ENCODE measurements at regions not wholly inside any gene's neighbourhood (a gene's known extent, or its start where the extent isn't known, plus 50 kb on each side); places are given as distances from the start of the nearest gene placed in this dataset.
A peak's percentile ranks its signal among the peaks of the same experiment; 100 is the strongest.
"Not testable (repeated sequence)": the region's sequence is repeated elsewhere in the genome, so short reads cannot be mapped to it uniquely, and the experiment has no call there.

- no peak for DNase-seq
Observed at GRCh38 chr12:23197266-23197665, 572.3 kb downstream of the ETNK1 start.

- no peak for DNase-seq
Observed at GRCh38 chr12:23202728-23203127, 577.8 kb downstream of the ETNK1 start.

GRCh38 chr12:23204933-23205778 lies 580.2 kb downstream of the ETNK1 start:
- no peak for DNase-seq

GRCh38 chr12:23209793-23210192 lies 584.8 kb downstream of the ETNK1 start:
- no peak for DNase-seq

DNA sequence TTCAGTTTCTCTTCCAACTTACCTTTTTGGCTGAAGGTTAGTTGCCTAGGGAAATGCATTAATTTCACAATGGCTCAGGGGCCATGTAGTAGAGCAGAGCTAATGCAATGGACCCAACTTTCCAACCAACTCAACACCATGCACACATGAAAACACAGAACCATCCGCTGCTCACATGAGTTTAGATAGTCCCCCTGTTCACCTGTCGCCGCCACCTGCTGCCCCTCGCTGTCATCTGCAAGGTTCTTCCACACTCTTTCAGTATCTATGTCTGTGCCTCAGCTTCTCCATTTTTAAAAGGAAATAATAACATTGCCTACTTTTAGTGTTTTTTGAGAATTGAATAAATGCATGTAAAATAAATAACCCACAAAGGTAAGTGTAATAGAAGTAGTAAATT lies 585.6 kb downstream of the ETNK1 start:
- no peak for DNase-seq

GRCh38 chr12:23211384-23212320 lies 586.7 kb downstream of the ETNK1 start:
- DNase-seq: no peak

- no peak for DNase-seq
Observed at GRCh38 chr12:23217158-23217557, 592.2 kb downstream of the ETNK1 start.

DNA sequence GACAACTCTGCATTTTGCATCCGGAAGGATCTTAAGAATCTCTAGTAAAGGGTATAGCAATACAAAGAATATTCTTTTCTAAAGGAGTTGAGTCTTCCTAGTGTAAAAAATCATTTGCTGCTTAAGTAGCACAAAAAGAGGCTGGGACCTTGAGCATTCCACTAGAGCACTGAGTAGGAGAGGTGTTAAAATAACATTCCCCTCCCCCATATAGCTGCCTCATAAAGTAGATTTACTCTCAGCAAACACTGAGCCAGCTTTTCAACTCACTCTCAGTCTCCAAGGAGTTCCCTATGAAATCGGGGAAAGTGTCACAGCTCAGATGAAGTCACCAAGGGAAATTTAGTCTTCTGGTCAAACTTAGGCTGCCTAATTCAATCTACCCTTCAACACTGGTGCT lies 592.7 kb downstream of the ETNK1 start:
- no peak for DNase-seq

- DNase-seq: no peak
Observed at GRCh38 chr12:23221066-23221465, 596.1 kb downstream of the ETNK1 start.

DNA sequence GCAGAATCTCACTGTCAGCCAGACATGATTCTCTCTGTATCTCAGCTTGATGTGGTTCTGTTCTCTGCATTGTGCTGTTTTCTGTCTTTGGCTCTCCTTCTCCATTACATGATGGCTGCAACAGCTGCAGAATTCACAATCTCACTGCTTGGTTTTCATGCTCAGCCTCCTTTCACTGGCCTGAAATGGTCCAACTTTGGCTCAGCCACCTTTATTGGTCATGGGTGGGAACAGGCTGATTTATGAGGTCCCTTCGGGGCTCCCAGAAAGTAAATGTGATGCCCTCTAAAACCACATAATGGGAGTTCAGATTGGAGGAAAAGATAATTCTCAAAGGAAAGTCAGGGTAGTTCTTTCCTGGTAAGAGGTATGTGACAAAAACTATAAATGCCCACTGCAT lies 597.0 kb downstream of the ETNK1 start:
- no peak for DNase-seq

DNA sequence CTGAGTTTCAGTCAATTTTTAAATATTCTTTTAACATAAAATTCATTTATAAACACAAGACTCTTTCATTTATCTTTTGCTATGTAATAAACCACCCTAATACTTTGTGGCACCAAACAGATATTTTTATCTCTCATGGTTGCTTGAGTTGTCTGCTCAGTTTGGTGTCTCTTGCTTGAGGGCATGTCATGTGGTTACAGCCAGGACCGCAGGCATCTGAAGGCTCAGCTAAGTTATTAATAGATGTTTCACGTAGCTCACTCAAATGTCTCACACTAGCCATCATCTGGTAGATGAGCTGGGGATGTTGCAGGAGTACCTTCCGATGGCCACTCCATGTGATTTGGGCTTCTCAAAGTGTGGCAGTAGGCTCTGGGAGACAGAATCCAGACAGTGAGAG lies 597.8 kb downstream of the ETNK1 start:
- no peak for DNase-seq

DNA sequence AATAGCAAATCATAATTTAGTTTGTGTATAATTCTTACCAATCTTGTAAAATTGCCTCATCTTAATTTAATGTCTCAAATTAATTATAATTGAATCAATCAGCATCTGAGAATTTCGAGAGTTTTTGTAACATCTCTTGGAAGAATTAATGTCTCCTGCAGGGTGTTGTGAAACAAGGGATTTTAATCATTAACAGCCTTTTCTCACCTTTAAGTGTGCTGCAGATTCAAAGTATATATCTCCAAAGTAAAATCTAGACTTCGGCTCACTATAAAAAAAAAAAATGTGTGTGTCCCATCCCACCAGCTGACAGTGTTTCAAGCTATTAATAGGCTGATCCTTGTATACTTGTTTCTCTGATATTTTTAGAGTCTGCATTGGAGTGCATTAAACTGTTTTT lies 603.1 kb downstream of the ETNK1 start:
- no peak for DNase-seq

DNA sequence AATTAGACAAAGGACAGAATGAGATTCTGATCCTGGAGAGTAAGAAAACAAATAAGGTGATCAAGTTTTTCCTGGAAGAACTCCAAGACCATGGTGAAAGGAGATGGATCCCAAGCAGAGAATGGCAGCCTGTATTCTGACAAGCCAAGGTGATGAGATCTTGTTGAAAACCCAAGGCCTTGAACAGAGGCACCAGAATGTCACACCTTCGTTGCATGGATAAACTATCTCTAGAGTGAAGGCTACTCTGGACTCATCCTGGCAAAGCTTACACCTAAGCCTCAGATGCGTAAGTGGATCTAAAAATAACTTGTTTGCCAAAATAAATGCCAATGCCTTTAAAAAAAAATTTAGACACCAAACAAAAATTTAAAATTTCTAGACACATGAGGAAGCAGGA lies 605.9 kb downstream of the ETNK1 start:
- no peak for DNase-seq

- no peak for DNase-seq
Observed at GRCh38 chr12:23236066-23236780, 611.3 kb downstream of the ETNK1 start.

- no peak for DNase-seq
Observed at GRCh38 chr12:23236811-23237210, 611.8 kb downstream of the ETNK1 start.

DNA sequence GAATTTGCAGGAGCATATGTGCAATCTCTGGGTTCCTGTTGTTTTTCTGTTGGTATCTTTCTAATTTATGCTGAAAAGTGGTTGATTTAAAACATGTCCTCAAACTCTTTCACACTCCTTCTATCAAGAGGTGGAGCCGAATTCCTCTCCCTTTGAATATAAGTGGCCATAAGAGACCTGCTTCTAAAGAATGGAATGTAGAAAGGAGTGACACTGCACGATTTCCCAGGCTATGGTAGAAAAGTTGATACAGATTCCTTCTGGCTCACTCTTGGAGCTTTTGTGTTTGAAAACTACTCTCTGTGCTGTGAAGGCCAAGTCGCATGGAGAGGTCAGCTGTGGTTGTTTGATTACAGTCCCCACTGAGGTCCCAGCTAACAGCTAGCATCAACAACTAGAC lies 613.2 kb downstream of the ETNK1 start:
- no peak for DNase-seq

- DNase-seq: no peak
Observed at GRCh38 chr12:23238957-23239356, 614.0 kb downstream of the ETNK1 start.

DNA sequence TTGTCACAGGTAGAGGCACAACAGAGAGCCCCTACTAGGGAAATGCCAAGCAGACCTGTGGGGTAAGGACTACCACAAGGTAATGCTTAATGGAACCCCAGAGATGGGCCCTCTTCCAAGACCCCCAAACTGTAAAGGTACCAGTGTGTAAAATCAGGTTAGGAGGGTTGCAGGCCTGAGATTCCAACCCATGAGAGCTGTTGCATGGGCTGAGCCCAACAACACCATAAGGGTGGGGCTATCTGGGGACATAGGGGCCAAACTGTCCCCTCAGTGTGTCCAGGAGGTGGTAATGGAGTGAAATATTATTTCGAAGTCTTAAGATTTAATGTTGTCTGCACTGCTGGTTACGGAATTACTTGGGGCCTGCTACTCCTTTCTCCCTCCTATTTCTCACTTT lies 620.2 kb downstream of the ETNK1 start:
- DNase-seq: no peak

DNA sequence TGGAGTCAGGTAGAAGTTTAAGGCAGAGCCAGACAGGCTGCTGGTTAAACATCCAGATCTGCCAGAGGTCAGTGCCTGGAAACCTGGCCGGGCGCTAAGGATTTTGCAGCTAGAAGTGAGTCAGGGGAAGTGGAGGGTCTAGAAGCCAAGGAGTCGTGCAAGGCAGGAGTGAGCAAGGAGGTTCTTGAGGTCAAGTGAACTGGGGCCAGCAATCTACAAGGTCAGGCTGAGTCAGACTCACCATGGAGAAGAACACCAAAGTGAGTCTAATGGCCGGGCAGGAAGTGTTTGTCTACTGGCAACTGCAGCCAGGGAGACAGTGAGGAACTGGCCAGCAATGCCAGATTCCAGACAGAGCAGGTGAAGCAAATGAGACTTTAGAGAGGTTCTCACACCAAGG lies 628.2 kb downstream of the ETNK1 start:
- peak; percentile 77 for DNase-seq

GRCh38 chr12:23253910-23254309 lies 628.9 kb downstream of the ETNK1 start:
- not testable (repeated sequence) for DNase-seq

GRCh38 chr12:23259558-23259957 lies 634.6 kb downstream of the ETNK1 start:
- no peak for DNase-seq

- no peak for DNase-seq
Observed at GRCh38 chr12:23262670-23263069, 637.7 kb downstream of the ETNK1 start.

DNA sequence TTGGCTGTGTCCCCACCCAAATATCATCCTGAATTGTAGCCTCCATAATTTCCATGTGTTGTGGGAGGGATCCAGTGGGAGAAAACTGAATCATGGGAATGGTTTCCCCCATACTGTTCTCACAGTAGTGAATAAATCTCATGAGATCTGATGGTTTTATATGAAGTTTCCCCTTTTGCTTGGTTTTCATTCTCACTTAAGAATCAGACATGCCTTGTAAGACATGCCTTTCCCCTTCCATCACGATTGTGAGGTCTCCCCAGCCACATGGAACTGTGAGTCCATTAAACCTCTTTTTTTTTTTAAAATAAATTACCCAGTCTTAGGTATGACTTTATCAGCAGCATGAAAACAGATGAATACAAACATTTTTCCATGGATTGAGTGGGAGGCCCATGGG lies 652.9 kb downstream of the ETNK1 start:
- DNase-seq: no peak

Data from islet precursor cell (in vitro differentiated cells).